HG03025 (cell line): ENCODE measurements at regions not wholly inside any gene's neighbourhood (a gene's known extent, or its start where the extent isn't known, plus 50 kb on each side); places are given as distances from the start of the nearest gene placed in this dataset.
"Not testable (repeated sequence)": the region's sequence is repeated elsewhere in the genome, so short reads cannot be mapped to it uniquely, and the experiment has no call there.

Source experiments
- ATAC-seq: cut with Tn5 transposase; IDR thresholded peaks from one replicate; pipeline ENCODE4 v1.9.1; 2021; ENCODE audit warnings: mild to moderate bottlenecking, moderate library complexity; ENCODE audit not compliant: unreplicated experiment, low FRiP score

DNA sequence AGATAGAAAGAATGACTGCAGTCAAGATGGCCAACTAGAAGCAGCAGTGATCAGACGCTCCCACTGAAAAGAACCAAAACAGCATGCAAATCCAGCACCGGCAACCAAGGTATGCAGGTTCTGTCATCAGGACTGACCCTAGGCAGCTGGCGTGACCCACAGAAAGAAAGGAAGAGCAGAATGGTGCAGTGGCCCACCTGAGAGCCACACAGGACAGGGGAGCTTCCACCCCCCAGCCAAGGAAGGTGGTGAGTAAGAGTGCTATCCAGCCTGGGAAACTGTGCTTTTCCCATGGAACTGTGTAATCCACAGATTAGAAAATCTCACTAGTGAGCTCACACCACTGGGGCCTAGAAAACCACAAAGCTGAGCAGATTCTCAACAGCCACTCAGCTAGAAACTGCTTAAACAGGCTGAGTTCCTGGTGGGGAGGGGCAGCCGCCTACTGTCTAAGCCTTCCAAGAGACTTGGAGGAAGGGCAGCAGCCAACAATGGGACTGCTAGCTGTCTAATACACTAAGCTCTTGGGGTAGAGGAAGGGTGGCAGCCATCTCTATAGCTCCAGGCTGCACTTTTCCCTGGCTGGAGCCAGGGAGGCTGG is 127.9 kb downstream of the EVA1A start:
- peak; percentile 89 for ATAC-seq

GRCh38 chr2:75431763-75432162 is 129.0 kb downstream of the EVA1A start:
- peak; percentile 60 for ATAC-seq

DNA sequence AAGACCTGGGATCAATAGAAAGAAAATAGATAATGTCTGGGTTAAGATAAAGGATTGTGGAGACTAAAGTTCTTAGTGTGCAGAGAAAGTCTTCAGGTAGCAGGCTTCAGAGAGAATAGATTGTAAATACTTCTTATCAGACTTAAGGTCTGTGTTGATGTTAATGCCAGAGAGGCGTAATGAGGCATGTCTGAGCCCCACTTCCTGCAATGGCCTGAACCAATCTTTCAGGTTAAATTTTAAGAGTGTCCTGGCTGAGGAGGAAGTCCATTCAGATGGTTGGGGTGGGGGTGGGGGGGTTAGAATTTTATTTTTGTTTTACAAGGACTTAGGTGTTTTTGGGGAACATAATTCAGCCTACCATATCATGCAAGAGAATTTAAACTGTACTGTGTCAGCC is 129.5 kb downstream of the EVA1A start:
- ATAC-seq = no peak

GRCh38 chr2:75430449-75430848 is 130.3 kb downstream of the EVA1A start:
- not testable (repeated sequence) for ATAC-seq

- no peak for ATAC-seq
These were observed 131.9 kb downstream of the EVA1A start for GRCh38 chr2:75428646-75429443.

GRCh38 chr2:75428060-75428459 is 132.7 kb downstream of the EVA1A start:
- ATAC-seq = no peak

- no peak for ATAC-seq
These were observed 135.7 kb downstream of the EVA1A start for GRCh38 chr2:75424936-75425619.

DNA sequence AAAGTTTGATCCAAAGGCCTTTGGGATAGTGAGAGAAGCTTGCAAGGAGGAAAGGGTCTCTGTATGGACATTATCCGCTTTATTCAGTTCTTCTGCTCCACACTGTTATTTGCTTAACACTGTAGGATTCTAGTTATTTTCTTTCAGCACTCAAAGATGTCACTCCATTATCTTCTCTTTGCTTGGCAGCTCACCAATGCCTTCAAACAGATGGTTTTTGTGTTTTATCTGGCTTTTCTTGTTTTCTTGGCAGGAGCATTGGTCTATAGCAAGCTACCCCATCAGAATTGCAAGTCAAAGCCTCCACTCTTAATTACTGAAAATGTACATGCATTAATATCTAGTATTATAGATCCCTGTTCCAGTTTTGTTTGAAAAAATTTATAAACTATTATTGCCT is 138.8 kb downstream of the EVA1A start:
- ATAC-seq = no peak

DNA sequence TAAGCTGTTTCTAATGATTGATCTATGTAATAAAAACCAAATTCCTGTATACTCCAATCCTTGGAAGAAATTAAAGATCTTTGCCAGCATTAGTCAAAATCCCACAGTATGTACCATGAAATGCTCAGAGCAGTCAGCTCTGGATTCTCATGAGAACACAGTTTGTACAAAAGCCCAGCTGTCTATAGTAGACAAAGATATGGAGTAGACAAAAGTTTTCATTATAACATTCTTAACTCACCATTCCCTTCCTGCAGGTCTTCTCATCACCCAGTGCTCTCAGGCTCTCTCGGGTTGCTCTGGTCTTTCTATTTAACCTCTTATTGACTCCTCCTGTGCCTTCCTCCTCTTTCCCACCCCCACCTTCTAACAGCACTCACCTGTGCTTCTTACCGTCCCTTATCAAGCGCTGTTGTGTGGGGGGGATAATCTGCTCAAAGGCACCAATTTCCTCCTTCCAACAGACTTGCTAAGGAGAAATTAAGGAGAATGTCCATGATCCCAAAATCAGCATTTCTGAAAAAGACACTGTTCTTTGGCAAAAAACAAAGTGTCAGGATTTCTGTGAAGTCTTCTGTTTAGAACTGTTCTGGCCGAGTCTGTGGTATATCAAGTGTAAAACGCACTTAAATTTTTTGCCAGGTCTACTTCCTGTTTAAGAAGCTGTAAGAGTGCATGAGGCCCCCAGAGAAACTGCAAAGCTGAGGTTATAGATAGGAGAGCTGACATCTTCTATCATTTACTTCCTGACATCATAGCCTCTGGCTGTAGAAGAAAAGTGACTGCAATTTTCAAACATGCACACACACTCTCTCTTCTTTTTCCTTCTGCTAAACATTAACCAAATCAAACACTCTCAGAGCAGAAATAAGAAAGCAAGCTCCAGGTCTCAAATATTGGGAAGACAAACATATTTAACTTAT is 144.1 kb downstream of the EVA1A start:
- ATAC-seq = peak; percentile 85

DNA sequence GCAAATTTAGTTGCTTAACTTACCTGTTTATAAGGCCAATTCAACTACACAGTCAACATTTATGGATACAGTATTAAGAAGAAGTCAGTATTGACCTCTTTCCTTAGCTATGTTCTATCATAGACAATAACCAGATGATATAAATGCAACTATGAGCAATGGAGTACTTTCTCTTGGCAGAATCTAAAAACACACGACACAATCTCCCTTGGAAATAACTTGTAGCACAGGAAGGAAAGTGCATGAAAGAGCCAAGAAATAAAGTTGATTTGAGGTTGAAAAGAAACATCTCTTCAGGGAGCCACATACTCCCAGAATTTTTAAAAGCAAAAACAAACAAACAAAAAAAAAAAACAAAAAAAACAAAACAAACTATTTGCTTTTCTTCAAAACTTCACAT is 145.0 kb downstream of the EVA1A start:
- no peak for ATAC-seq

- no peak for ATAC-seq
These were observed 145.6 kb downstream of the EVA1A start for GRCh38 chr2:75415111-75415626.

DNA sequence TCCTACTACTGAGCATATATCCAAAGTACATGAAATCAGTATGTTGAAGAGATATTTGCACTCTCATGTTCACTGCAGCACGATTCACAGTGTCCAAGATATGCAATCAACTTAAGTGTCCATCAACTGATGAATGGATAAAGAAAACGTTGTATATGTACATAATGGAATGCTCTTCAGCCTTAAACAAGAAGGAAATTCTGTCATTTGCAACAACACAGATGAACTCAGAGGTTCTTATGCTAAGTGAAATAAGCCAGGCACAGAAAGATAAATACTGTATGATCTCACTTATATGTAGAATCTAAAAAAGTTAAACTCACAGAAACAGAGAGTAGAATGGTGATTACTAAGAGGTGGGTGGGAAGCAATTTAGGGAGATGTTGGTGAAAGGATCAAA is 149.2 kb downstream of the EVA1A start:
- no peak for ATAC-seq

DNA sequence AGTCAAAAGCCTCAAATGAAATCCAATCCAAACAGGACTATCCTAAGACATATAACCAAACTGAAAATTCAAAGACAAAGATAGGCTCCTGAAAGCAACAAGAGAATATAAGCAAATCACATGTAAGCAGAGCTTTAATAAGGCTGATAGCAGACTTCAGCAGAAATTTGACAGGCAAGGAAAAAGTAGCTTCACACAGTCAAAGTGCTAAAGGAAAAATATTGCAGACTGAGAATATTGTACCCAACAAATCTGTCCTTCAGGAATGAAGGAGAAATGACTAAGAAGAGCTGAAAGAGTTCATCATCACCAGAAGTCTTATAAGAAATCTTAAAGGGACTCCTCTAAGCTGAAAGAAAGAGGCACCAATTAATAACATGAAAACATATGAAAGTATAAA is 150.0 kb downstream of the EVA1A start:
- no peak for ATAC-seq

- no peak for ATAC-seq
These were observed 152.0 kb downstream of the EVA1A start for GRCh38 chr2:75408771-75409170.

GRCh38 chr2:75407038-75407530 is 153.7 kb downstream of the EVA1A start:
- no peak for ATAC-seq

DNA sequence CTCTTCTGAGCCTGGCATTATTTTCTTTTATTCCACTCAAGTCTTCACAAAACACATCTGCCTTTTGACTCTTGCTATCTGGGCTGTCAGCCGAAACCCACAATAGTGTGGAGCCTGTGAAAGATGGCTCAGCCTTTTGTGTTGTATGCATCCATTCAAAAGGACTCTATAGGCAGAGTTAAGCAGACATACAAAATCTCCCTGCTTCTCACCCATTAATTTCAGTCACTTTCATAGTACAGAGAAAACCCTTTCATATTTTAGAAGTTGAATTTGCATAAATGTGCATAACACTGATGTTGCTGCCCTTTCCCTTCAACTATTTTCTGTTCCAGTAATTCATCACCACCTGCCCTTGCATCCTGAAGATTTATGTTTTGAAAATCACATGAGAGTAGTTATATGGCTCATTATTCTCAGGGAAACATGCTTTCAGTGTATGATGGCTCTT is 154.6 kb downstream of the EVA1A start:
- ATAC-seq = no peak

- ATAC-seq = no peak
These were observed 155.7 kb downstream of the EVA1A start for GRCh38 chr2:75405000-75405399.

- ATAC-seq = peak; percentile 72
These were observed 156.7 kb downstream of the EVA1A start for GRCh38 chr2:75403991-75404428.

- no peak for ATAC-seq
These were observed 164.4 kb downstream of the EVA1A start for GRCh38 chr2:75396314-75396713.

- not testable (repeated sequence) for ATAC-seq
These were observed 166.0 kb downstream of the EVA1A start for GRCh38 chr2:75394764-75395163.
